Anterior cingulate cortex (tissue), 58 donors: ENCODE measurements at regions not wholly inside any gene's neighbourhood (a gene's known extent, or its start where the extent isn't known, plus 50 kb on each side); places are given as distances from the start of the nearest gene placed in this dataset.
"Not testable (repeated sequence)": the region's sequence is repeated elsewhere in the genome, so short reads cannot be mapped to it uniquely, and the experiment has no call there.

Source experiments
- DNase-seq, 58 donors: peaks; one replicate each; lab custom pipeline; 2025; lab: John Stamatoyannopoulos, UW

GRCh38 chr22:44632541-44633396, 69.2 kb upstream of the PRR5 start:
- DNase-seq: no peak

DNA sequence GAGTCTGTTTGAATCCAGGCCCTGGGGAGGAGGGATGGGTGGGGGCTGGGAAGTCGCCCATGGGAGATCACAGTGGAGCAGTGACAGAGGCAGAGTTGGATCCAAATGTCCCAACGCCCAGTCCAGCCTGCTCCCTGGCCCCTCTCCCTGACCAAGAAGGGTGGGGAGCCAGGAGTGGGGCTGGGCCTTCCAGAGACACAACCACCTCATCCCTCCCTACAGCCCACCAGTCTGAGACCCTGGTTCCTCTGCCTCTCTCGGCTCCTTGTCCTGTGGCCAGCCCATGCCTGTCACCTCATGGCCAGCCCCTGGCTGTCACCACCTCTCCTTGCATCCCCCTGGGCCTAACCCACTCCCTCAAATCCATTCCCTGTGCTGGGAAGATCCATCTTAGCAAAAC, 71.2 kb upstream of the PRR5 start:
- DNase-seq: no peak

GRCh38 chr22:44628835-44629234, 73.2 kb upstream of the PRR5 start:
- DNase-seq: no peak

DNA sequence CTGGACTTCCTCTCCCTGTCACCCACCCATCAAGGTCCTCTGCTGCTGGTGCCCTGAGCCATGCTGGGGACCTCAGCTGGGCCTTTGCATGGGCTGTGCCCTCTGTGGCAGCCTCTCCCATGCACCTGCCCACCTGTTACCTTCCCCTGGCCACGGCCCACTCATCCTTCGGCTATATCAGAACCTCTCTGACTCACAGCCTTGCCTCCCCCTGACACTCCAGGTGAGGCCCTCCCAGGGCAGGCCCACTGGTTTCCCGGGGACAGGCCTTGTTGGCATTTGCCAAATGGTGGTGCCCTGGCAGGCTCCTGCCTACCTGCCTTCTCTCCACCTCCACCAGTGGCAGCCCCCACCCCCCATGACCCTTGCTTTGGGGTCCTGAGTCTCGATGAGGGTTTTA, 73.7 kb upstream of the PRR5 start:
- DNase-seq: no peak

GRCh38 chr22:44627521-44628139, 74.4 kb upstream of the PRR5 start:
- DNase-seq: no peak

- peak in 52 of 58 donors; percentile 6 to 77 (median 36) for DNase-seq
Measured at GRCh38 chr22:44625981-44626687, 75.9 kb upstream of the PRR5 start.

DNA sequence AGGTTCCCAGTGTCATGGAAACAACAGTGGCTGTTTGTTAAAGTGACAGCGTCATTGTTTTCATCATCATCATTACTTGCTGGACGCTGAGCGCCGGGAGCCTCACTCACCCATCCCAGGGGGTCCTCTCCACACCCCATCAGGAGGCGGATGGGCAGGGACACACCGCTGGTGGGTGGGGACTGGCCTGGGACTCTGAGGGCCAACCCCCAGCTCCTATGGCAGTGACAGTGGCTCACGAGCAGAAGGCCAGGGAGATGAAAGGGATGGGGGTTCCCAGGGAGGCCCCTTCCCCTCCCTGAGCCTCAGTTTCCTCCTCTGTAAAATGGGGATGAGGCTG, 76.6 kb upstream of the PRR5 start:
- no peak for DNase-seq

DNA sequence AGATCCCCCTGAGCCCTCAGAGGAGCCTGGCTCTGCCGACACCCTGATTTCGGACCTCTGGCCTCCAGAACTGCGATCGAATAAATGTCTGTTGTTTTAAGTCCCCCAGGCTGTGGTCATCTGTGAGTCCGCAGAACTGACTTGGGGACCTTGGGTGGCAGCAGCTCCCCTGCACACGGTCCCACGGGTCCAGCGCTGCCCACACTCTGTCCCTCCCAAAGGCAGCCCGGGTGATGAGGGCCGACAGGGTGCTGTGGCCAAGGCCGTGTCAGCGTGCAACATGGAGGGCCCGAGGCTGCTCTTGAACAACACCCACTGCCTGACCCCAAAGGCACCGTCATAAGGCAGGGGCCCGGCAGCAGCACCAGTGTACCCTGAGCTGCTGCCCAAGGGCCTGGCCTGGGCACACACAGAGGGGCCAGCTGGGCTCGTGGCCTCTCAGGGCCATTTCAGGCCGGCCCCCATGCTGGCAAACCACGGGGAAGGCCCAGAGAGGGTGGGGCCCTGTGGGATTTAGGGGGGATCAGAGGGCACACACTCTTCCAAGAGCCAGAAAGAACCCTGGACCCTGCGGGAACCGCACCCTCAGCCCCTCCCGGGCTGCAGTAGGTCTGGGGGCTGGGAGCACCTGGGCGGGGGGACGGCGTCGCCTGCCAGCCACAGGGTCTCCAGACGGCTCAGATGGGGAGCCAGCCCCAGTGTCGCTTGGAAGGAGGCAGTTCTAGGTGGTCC, 77.1 kb upstream of the PRR5 start:
- DNase-seq: no peak

DNA sequence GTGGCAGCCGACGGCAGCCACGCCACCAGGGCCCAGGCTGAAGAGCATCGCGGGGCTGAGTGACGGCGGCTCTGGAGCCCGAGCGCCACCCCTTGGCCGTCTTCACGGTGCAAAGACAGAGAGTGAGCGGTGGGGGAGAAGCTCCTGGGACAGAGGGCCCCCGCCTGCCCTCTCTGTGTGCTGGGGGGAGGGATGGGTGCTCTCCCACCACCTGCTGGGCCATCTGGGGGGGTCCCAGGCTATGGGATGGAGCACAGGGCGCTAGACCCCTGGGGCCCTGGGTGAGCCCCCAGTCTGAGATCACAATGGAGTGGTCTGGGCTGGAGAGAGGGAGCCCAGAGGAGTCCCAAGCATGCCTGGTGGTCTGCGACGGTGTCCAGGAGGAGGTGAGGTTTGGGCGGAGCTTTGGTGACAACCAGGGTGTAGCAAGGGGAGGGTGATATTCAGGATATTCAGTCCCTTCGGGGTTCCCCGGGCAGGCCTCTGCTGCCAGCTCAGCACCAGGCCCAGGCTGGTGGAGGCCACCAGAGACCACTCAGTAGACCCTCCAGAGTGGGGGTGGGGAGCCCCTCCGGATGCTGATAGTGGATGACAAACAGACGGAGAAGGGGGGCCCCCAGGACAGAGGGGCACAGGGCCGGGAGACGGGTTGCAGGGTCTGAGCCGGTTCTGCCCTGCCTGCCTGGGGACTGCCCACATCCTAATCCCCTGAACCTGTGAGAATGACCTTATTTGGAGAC, 78.1 kb upstream of the PRR5 start:
- DNase-seq: peak in 2 of 58 donors; percentile 12 to 18

GRCh38 chr22:44622679-44623078, 79.3 kb upstream of the PRR5 start:
- no peak for DNase-seq

GRCh38 chr22:44622147-44622427, 79.9 kb upstream of the PRR5 start:
- peak in 17 of 58 donors; percentile 9 to 60 (median 27) for DNase-seq

DNA sequence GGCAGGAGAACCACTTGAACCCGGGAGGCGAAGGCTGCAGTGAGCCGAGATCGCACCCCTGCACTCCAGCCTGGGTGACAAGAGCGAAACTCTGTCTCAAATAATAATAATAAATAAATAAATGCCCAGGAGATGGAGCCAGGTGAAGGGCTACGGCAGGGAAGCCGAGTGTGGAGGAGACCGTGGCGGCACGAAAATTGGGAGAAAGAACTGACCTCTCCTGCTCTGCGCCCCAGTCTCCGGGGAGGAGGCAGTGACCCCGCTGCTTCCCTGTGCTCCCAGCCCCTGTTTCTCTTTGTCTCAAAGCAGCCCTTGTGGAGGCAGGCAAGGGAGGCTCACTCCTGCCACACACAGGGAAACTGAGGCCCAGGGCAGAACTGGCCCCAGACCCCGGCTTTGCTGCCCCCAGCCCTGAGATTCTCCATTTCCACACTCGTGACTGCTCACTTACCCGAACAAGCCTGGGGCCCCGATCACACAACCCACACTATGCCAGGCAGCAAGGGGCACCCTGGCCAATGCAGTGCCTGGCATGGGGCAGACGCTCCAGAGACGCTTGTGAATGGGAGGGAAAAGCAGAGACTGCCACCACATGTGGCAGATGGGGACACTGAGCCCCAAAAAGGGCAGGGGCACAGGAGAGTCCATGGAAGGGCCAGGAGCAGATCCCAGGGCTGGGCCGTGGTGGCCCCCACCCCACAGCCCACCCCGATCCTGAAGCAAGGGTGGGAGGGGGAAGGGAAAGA, 80.4 kb upstream of the PRR5 start:
- DNase-seq: no peak

DNA sequence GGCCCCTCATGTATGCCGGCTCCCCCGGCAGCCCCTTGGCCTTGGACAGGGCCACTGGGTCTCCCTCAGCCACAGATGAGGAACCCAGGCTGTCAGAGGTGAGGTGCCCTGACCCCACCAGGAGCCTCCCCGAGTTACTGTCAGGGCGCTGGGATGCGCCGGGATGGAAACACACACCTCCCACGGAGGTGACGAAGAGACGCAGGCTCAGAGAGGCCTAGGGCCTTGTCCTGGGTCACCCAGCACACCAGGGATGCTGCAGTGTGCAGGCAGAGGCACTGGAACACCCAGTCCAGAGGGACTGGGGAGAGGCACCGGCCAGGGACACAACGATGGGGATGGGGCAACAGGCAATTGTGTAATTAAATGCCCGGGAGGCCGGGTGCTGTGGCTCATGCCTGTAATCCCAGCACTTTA, 81.2 kb upstream of the PRR5 start:
- no peak for DNase-seq

DNA sequence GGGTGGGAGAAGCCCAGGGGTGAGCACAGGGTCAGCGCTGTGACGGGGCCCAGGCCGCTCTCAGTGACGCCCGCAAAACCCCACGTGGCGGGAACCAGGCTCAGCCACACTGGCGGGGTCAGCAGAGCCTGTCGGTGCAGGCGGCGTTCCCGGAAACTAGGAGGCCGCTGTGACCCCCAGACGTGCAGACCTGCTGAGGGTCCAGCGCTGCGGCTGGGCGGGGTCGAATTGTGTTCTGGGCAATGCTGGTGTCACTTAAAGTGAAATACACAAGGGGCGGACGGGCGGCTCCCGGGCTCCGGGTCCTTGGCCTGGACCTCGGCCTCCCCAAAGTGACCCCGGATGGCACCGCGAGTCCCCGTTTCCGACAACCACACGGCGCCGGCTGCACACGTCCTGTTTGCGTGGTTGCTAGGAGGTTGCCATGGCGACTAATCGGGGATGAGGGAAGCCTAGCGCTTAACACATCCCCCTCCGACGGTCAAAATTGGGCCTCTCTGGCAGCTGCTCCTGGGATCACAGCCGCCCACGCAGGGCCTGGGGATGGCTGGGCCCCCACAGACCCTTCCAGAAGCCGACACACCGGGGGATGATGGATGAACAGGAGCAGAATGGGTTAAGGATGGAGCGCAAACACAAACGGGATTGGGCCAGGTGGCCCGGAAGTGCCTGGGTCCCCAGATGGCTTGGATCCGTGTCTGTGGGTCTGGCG, 81.7 kb upstream of the PRR5 start:
- DNase-seq: peak in 24 of 58 donors; percentile 7 to 72 (median 36)

DNA sequence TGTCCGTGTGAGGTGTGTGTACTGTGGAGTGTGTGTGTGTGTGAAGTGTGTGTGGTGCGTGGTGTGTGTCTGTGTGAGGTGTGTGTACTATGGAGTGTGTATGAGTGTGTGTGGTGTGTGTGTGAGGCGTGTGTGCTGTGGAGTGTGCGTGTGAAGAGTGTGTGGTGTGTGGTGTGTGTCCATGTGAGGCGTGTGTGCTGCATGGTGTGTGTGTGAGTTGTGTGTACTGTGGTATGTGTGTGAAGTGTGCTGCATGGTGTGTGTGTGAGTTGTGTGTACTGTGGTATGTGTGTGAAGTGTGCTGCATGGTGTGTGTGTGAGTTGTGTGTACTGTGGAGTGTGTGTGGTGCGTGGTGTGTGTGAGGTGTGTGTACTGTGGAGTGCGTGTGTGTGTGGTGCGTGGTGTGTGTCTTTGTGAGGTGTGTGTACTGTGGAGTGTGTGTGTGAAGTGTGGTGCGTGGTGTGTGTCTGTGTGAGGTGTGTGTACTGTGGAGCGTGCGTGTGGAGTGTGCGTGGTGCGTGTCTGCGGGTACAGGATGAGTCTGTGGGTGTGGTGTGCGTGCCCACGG, 82.4 kb upstream of the PRR5 start:
- not testable (repeated sequence) for DNase-seq

GRCh38 chr22:44618910-44619309, 83.1 kb upstream of the PRR5 start:
- DNase-seq: not testable (repeated sequence)

GRCh38 chr22:44618400-44618799, 83.6 kb upstream of the PRR5 start:
- no peak for DNase-seq

DNA sequence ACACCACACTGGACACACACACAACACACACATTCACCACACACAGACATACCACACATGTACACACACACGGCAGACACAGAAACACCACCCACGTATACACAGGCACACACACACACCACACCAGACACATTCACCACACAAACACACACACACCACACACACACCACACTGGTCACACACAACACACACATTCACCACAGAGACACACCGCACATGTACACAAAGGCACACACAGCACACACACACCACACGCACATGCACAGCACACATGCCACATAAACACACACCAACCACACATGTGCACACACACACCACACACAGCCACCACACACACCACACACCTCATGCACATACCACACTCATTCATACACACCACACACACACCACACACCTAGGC, 84.2 kb upstream of the PRR5 start:
- no peak for DNase-seq
